IgD-negative memory B cell (primary cell): ENCODE measurements at regions not wholly inside any gene's neighbourhood (a gene's known extent, or its start where the extent isn't known, plus 50 kb on each side); places are given as distances from the start of the nearest gene placed in this dataset.
A peak's percentile ranks its signal among the peaks of the same experiment; 100 is the strongest.

Experiments
- H3K27ac Mint-ChIP-seq, 3 donors: one replicate each; pipeline ENCODE4 v1.8.0; 2020 to 2022; ENCODE audit warnings: mild to moderate bottlenecking in 3 of 3, mixed read lengths in 3 of 3, moderate library complexity in 1 of 3
- H3K27me3 Mint-ChIP-seq: one replicate; pipeline ENCODE4 v1.8.0; 2021; ENCODE audit warnings: mixed read lengths
- H3K36me3 Mint-ChIP-seq: one replicate; pipeline ENCODE4 v1.8.0; 2020; ENCODE audit warnings: mild to moderate bottlenecking, mixed read lengths
- H3K4me1 Mint-ChIP-seq, 3 donors: one replicate each; pipeline ENCODE4 v1.8.0; 2020 to 2022; ENCODE audit warnings: mixed read lengths in 3 of 3, mild to moderate bottlenecking in 1 of 3
- H3K4me3 Mint-ChIP-seq, 4 donors: one replicate each; pipeline ENCODE4 v1.8.0; 2020 to 2022; ENCODE audit warnings: mild to moderate bottlenecking in 4 of 4, mixed read lengths in 4 of 4, moderate library complexity in 3 of 4
- H3K9me3 Mint-ChIP-seq, 3 donors: one replicate each; pipeline ENCODE4 v1.8.0; 2020 to 2021; ENCODE audit warnings: mixed read lengths in 3 of 3, mild to moderate bottlenecking in 1 of 3

DNA sequence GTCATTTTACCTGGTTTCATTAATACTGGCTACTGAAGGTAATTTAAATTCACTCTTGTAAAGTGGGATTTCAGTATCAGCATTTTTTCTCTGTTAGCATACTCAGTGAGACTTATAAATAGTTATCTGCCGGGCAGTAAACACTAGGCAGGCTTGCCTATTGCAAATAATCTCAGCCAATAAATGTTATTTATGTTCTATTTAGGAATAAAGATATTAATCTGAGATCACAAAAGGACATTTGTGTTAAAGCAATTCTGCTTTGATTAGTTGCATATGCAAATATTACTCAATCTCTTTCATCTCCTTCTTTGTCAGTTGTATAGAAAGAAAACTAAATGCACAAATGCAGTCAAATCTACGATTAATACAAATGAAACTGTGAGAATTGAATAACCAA, 827.8 kb downstream of the TLE4 start:
- Mint-ChIP-seq H3K27me3 (no peaks in the 10 kb centered on the region), H3K9me3 (peaks cover 0 to 1% (median 0%) of the 10 kb centered on the region in 3 donors), H3K4me3 (no peak overlapping the region), H3K4me1 (peaks cover 4 to 18% (median 8%) of the 10 kb centered on the region in 3 donors), H3K27ac (no peak overlapping the region), H3K36me3 (peaks cover 5% of the 10 kb centered on the region)

- Mint-ChIP-seq H3K4me1 (peaks cover 0 to 5% (median 1%) of the 10 kb centered on the region in 3 donors), H3K36me3 (peaks cover 4% of the 10 kb centered on the region), H3K4me3 (no peak overlapping the region), H3K27ac (peak overlapping the region in 1 of 3 donors; percentile 16), H3K27me3 (no peaks in the 10 kb centered on the region), H3K9me3 (peaks cover 8 to 11% (median 10%) of the 10 kb centered on the region in 3 donors)
Measured at GRCh38 chr9:80387828-80388227, 816.1 kb downstream of the TLE4 start.

DNA sequence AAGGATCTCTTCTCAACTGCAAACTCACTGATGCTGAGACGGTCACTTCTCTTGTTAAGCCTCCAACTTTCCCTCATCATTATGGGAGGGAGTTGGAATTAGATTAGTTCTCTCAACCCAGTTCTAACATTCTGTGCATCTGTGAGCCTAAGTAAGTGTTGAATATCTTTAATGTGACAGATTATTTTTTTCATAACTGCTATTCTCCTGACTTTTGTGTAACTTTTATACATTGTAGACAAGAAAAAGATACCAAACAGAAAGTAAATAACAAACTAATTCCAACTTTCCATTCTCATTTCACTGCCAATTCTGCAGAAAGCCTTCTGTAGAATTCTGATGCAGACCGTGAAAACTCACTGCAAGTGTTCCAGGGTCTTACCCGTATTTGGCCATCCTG, 813.5 kb downstream of the TLE4 start:
- Mint-ChIP-seq H3K27me3 (no peaks in the 10 kb centered on the region), H3K27ac (no peak overlapping the region), H3K4me3 (no peak overlapping the region), H3K9me3 (peaks cover 3 to 6% (median 6%) of the 10 kb centered on the region in 3 donors), H3K36me3 (peaks cover 4% of the 10 kb centered on the region), H3K4me1 (peaks cover 1 to 5% (median 2%) of the 10 kb centered on the region in 3 donors)

- Mint-ChIP-seq H3K27me3 (no peaks in the 10 kb centered on the region), H3K9me3 (peaks cover 3 to 6% (median 6%) of the 10 kb centered on the region in 3 donors), H3K36me3 (peaks cover 4% of the 10 kb centered on the region), H3K4me3 (no peak overlapping the region), H3K4me1 (peaks cover 1 to 5% (median 2%) of the 10 kb centered on the region in 3 donors), H3K27ac (no peak overlapping the region)
Measured at GRCh38 chr9:80383331-80383730, 811.6 kb downstream of the TLE4 start.

GRCh38 chr9:80382211-80382891, 810.6 kb downstream of the TLE4 start:
- H3K27ac Mint-ChIP-seq = no peak overlapping the region

GRCh38 chr9:80380301-80380700, 808.5 kb downstream of the TLE4 start:
- no peak overlapping the region for H3K27ac Mint-ChIP-seq
- H3K4me1 Mint-ChIP-seq = peaks cover 2 to 5% (median 3%) of the 10 kb centered on the region in 3 donors
- H3K9me3 Mint-ChIP-seq = peaks cover 3 to 6% (median 6%) of the 10 kb centered on the region in 3 donors
- peaks cover 2% of the 10 kb centered on the region for H3K36me3 Mint-ChIP-seq
- H3K27me3 Mint-ChIP-seq = no peaks in the 10 kb centered on the region
- H3K4me3 Mint-ChIP-seq = no peak overlapping the region

More at GRCh38 chr9:80382211-80382891, 810.6 kb downstream of the TLE4 start:
- no peaks in the 10 kb centered on the region for H3K27me3 Mint-ChIP-seq
- H3K4me3 Mint-ChIP-seq = no peak overlapping the region
- H3K9me3 Mint-ChIP-seq = peaks cover 3 to 6% (median 6%) of the 10 kb centered on the region in 3 donors
- H3K36me3 Mint-ChIP-seq = peaks cover 4% of the 10 kb centered on the region
- H3K4me1 Mint-ChIP-seq = peaks cover 0 to 5% (median 2%) of the 10 kb centered on the region in 3 donors

GRCh38 chr9:80378669-80379293, 807.0 kb downstream of the TLE4 start:
- H3K27me3 Mint-ChIP-seq = no peaks in the 10 kb centered on the region
- H3K27ac Mint-ChIP-seq = no peak overlapping the region

DNA sequence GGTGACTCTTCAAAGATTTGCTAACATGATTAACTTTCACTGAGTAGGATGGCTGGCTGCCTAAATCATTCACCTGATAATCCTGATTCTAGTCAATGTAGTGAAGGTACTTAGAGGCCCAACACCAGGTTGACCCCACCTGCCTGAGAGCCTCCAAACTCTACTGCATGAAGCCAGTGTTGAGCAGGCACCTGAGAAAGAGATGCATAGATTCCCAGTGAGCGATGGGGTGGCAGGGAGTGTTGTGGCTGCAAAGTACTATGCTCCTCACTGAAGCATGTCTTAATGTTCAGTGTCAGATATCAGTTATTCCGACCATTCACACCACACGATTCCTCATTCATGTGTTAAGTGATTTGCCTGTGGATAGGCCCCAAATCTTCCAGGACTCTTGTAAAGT, 804.4 kb downstream of the TLE4 start:
- Mint-ChIP-seq H3K4me1 (peaks cover 2 to 4% (median 3%) of the 10 kb centered on the region in 3 donors), H3K27me3 (no peaks in the 10 kb centered on the region), H3K27ac (peak overlapping the region in 1 of 3 donors; percentile 24), H3K36me3 (peaks cover 6% of the 10 kb centered on the region), H3K9me3 (peaks cover 0 to 3% (median 0%) of the 10 kb centered on the region in 3 donors), H3K4me3 (no peak overlapping the region)

More at GRCh38 chr9:80378669-80379293, 807.0 kb downstream of the TLE4 start:
- Mint-ChIP-seq H3K9me3 (peaks cover 0 to 2% (median 0%) of the 10 kb centered on the region in 3 donors), H3K36me3 (peaks cover 2% of the 10 kb centered on the region), H3K4me3 (no peak overlapping the region), H3K4me1 (peaks cover 2 to 3% (median 3%) of the 10 kb centered on the region in 3 donors)

DNA sequence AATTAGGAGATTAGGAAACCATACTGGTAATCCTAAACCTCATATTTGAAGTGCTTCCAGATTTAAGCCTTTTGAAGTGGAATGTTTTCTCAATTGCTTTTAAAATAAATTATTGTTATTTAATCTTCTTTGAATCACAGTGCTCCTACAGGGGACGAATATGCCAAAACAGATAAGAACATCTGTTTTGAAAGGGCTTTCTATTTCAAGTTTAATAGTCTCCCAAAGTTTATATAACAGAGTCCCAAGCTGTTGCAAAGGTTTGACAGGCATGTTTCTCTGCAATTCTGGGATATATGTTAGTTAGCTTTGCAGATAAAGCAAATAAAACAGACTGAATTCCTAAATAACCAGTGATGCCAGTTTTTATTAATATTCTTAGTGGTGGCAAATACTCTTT, 803.7 kb downstream of the TLE4 start:
- Mint-ChIP-seq H3K36me3 (peaks cover 6% of the 10 kb centered on the region), H3K27me3 (no peaks in the 10 kb centered on the region), H3K27ac (peak overlapping the region in 1 of 3 donors; percentile 24), H3K4me3 (no peak overlapping the region), H3K4me1 (peaks cover 2 to 4% (median 3%) of the 10 kb centered on the region in 3 donors), H3K9me3 (peaks cover 0 to 3% (median 0%) of the 10 kb centered on the region in 3 donors)

- peaks cover 0 to 4% (median 4%) of the 10 kb centered on the region in 3 donors for H3K4me1 Mint-ChIP-seq
- H3K27ac Mint-ChIP-seq = no peak overlapping the region
- H3K36me3 Mint-ChIP-seq = peaks cover 6% of the 10 kb centered on the region
- no peaks in the 10 kb centered on the region for H3K27me3 Mint-ChIP-seq
- H3K9me3 Mint-ChIP-seq = peaks cover 2 to 11% (median 2%) of the 10 kb centered on the region in 3 donors
- H3K4me3 Mint-ChIP-seq = no peak overlapping the region
Measured at GRCh38 chr9:80369641-80370040, 797.9 kb downstream of the TLE4 start.

DNA sequence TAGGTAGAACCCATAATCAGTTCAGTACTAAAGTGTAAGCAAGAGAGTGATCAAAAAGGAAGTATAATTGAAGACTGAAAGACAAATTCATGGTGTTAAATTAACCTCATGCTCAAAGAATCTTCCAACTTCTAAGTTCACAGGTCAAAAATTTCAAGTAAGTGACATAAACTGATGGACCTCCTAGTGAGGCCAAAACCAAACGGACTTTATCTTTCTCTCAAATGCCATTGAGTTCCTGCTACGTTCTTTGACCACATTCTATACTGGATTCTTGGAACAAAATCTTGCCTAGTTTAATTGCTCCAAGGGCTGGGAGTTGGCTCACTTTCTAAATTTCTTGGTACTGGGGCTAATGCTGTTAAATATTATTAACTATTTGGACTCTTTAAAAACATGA, 794.9 kb downstream of the TLE4 start:
- peak overlapping the region in 1 of 3 donors; percentile 62 for H3K27ac Mint-ChIP-seq

DNA sequence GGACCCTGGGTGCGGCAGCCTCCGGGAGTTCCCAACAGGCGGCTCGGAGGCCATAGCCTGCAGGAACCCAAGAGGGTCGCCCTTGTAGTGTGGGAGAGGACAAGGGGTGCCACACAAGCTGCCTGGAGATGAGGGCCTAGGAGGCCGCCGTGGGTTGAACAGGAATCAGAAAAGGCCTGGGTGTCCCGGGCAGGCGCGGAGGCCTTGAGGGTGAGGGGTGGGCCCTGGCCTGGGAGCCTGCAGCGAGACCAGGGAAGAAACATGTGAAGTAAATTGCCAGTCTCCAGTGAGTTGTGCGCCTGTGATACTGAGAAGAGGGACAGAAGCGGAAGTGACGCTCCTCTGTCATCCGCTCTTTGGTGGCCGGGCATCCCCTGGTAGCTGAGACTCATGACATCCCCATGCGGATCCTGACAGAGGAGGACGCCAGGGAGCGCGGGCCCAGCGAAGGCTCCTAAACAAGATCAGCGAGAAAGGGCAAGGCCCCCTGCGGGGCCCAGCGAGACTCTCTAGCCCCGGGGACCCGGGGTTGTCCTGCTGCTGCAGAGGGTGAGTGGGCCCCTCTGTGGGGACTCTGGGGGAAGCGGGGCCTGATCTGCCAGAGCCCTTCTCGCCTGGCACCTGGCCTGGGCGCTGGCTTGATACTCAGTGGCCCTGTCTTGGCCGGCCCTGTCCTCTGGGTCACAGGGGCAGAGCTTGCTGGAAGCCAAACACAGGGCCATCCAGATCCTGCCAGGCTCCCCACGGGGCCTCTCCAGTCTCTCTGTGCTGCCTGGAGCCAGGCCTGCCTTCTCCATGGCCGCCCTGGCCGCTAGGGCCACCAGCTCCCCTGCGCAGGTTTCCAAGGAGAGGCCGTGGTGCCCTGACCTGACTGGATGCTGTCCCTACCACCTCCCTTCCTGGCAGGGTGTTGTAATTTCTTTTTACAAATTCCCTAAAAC, 788.4 kb downstream of the TLE4 start:
- Mint-ChIP-seq H3K36me3 (peaks cover 11% of the 10 kb centered on the region), H3K27me3 (no peaks in the 10 kb centered on the region), H3K4me3 (no peak overlapping the region), H3K9me3 (peaks cover 0 to 15% (median 4%) of the 10 kb centered on the region in 3 donors), H3K4me1 (peaks cover 0 to 2% (median 0%) of the 10 kb centered on the region in 3 donors), H3K27ac (peak overlapping the region in 1 of 3 donors; percentile 69)

More for the DNA sequence above, 794.9 kb downstream of the TLE4 start:
- no peaks in the 10 kb centered on the region for H3K27me3 Mint-ChIP-seq
- peaks cover 2 to 17% (median 4%) of the 10 kb centered on the region in 3 donors for H3K9me3 Mint-ChIP-seq
- H3K4me1 Mint-ChIP-seq = peaks cover 0 to 4% (median 0%) of the 10 kb centered on the region in 3 donors
- peaks cover 11% of the 10 kb centered on the region for H3K36me3 Mint-ChIP-seq
- H3K4me3 Mint-ChIP-seq = no peak overlapping the region

- Mint-ChIP-seq H3K4me3 (no peak overlapping the region), H3K9me3 (peaks cover 0 to 7% (median 2%) of the 10 kb centered on the region in 3 donors), H3K4me1 (peaks cover 0 to 2% (median 0%) of the 10 kb centered on the region in 3 donors), H3K36me3 (peaks cover 9% of the 10 kb centered on the region), H3K27me3 (no peaks in the 10 kb centered on the region), H3K27ac (no peak overlapping the region)
Measured at GRCh38 chr9:80359291-80359690, 787.5 kb downstream of the TLE4 start.

DNA sequence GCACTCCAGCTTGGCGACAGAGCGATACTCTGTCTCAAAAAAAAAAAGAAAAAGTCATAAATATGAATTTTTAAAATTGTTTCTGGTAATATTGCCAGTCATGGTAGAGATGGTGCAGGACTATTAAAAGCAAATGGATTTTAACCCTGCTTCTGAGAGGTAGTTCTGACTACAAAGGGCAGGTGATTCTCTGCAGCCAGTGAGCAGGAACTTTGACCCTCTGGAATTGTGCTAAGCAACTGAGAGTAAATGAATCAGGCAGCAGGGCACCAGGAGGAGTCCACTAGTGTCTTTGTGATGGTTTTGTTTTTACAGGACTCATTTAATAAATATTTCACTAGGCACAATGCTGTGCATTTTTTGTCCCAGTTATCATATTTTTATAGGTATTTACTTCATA, 781.2 kb downstream of the TLE4 start:
- Mint-ChIP-seq H3K9me3 (peaks cover 0 to 2% (median 0%) of the 10 kb centered on the region in 3 donors), H3K27me3 (no peaks in the 10 kb centered on the region), H3K4me3 (no peak overlapping the region), H3K36me3 (peaks cover 2% of the 10 kb centered on the region), H3K27ac (no peak overlapping the region), H3K4me1 (peaks cover 0 to 2% (median 1%) of the 10 kb centered on the region in 3 donors)
